Left forelimb (tissue), 1 donor: ENCODE measurements at regions not wholly inside any gene's neighbourhood (a gene's known extent, or its start where the extent isn't known, plus 50 kb on each side); places are given as distances from the start of the nearest gene placed in this dataset.

Source experiments
- DNase-seq: peaks from one replicate; pipeline ENCODE4 v3.0.0-alpha.2; 2018; ENCODE audit warnings: low spot score

- DNase-seq, result no peak
Observed at GRCh38 chr11:80517701-80518100, 1076.9 kb upstream of the TENM4 start.

GRCh38 chr11:80515097-80515496 is 1074.3 kb upstream of the TENM4 start:
- no peak for DNase-seq

- no peak for DNase-seq
Observed at GRCh38 chr11:80512491-80512890, 1071.7 kb upstream of the TENM4 start.

GRCh38 chr11:80505771-80506170 is 1064.9 kb upstream of the TENM4 start:
- no peak for DNase-seq

- DNase-seq, result no peak
Observed at GRCh38 chr11:80503990-80504389, 1063.2 kb upstream of the TENM4 start.

GRCh38 chr11:80502511-80502910 is 1061.7 kb upstream of the TENM4 start:
- DNase-seq, result no peak

GRCh38 chr11:80495116-80495515 is 1054.3 kb upstream of the TENM4 start:
- no peak for DNase-seq

GRCh38 chr11:80487952-80488351 is 1047.1 kb upstream of the TENM4 start:
- DNase-seq, result no peak

GRCh38 chr11:80486678-80487077 is 1045.8 kb upstream of the TENM4 start:
- DNase-seq, result no peak

- no peak for DNase-seq
Observed at GRCh38 chr11:80477178-80477577, 1036.3 kb upstream of the TENM4 start.

- DNase-seq, result no peak
Observed at GRCh38 chr11:80473562-80473961, 1032.7 kb upstream of the TENM4 start.

GRCh38 chr11:80469871-80470270 is 1029.0 kb upstream of the TENM4 start:
- DNase-seq, result no peak

- DNase-seq, result no peak
Observed at GRCh38 chr11:80466570-80466969, 1025.7 kb upstream of the TENM4 start.

- DNase-seq, result no peak
Observed at GRCh38 chr11:80462211-80462610, 1021.4 kb upstream of the TENM4 start.

- no peak for DNase-seq
Observed at GRCh38 chr11:80458376-80458775, 1017.5 kb upstream of the TENM4 start.

GRCh38 chr11:80457823-80458222 is 1017.0 kb upstream of the TENM4 start:
- no peak for DNase-seq

GRCh38 chr11:80455818-80456217 is 1015.0 kb upstream of the TENM4 start:
- no peak for DNase-seq

- no peak for DNase-seq
Observed at GRCh38 chr11:80451105-80451504, 1010.3 kb upstream of the TENM4 start.

- DNase-seq, result no peak
Observed at GRCh38 chr11:80448709-80449108, 1007.9 kb upstream of the TENM4 start.

GRCh38 chr11:80443177-80443576 is 1002.3 kb upstream of the TENM4 start:
- no peak for DNase-seq

GRCh38 chr11:80441821-80442220 is 1001.0 kb upstream of the TENM4 start:
- no peak for DNase-seq

GRCh38 chr11:80440835-80441234 is 1000.0 kb upstream of the TENM4 start:
- DNase-seq, result no peak

- DNase-seq, result no peak
Observed at GRCh38 chr11:80436547-80436946, 995.7 kb upstream of the TENM4 start.

GRCh38 chr11:80435345-80435744 is 994.5 kb upstream of the TENM4 start:
- DNase-seq, result no peak

- DNase-seq, result no peak
Observed at GRCh38 chr11:80432057-80432456, 991.2 kb upstream of the TENM4 start.
